ENCODE measurements at regions not wholly inside any gene's neighbourhood (a gene's known extent, or its start where the extent isn't known, plus 50 kb on each side); places are given as distances from the start of the nearest gene placed in this dataset.

DNA sequence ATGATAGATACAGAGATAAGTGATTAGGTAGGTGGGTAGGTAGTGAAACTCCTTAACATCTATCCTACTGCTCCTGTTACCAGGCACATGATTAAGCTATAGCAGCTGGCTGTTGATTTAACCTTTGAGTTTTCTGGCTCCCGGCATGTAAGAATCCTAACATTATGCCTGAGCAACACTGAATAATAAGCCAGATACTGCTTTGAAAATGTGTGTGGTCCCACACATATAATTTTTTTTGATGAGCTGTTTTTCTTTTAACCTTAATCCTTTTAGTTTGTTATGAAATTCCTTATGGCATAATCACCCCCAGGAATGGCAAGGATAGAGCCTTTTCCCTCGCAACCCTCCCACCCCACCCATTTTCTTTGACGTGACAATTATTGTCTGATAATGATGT is 104.2 kb upstream of the NEUROD1 start:
- TF ChIP-seq, protein P1, sequence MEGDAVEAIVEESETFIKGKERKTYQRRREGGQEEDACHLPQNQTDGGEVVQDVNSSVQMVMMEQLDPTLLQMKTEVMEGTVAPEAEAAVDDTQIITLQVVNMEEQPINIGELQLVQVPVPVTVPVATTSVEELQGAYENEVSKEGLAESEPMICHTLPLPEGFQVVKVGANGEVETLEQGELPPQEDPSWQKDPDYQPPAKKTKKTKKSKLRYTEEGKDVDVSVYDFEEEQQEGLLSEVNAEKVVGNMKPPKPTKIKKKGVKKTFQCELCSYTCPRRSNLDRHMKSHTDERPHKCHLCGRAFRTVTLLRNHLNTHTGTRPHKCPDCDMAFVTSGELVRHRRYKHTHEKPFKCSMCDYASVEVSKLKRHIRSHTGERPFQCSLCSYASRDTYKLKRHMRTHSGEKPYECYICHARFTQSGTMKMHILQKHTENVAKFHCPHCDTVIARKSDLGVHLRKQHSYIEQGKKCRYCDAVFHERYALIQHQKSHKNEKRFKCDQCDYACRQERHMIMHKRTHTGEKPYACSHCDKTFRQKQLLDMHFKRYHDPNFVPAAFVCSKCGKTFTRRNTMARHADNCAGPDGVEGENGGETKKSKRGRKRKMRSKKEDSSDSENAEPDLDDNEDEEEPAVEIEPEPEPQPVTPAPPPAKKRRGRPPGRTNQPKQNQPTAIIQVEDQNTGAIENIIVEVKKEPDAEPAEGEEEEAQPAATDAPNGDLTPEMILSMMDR (IDR thresholded peaks at IDR 0.05; ENCODE audit: extremely low read depth in 1 of 2, insufficient read depth in 1 of 2, low read depth in 1 of 2, low read length in 2 of 2) = no peak
- TF ChIP-seq POLR2A (IDR thresholded peaks at IDR 0.05; ENCODE audit: low read depth, low read length) (no peak), EZH2 (IDR thresholded peaks at IDR 0.05; ENCODE audit: borderline replicate concordance, low read depth, low read length, severe bottlenecking) (no peak), POLR2AphosphoS5 (IDR thresholded peaks at IDR 0.05; ENCODE audit: insufficient read depth, low read depth, low read length) (no peak)

All from endothelial cell of umbilical vein (primary cell).